ENCODE measurements at regions not wholly inside any gene's neighbourhood (a gene's known extent, or its start where the extent isn't known, plus 50 kb on each side); places are given as distances from the start of the nearest gene placed in this dataset.

DNA sequence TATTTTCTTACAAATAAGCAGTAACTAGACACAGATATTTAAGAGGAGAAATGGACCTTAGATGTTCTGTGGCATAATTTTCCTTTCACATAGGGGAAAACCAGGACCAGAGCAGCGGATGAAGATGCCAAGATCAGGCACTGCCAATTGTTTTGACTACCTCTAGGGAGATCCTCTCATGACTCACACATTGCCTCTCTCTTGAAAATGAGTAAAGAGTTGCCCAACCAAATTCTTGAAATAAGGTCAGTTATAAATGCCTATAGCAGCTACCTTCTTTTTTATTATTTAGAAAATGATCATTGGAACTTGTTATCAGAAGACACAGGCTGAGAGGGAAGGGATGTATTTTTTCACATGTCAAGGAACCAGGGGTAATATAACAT, 263.4 kb upstream of the PLEKHG7 start:
- Histone ChIP-seq H3K4me1 (ENCODE audit: insufficient read depth) (0 out of 2 replicates have a peak, but pooled peaks cover 3% of the 10 kb centered on the region), H3K27ac (ENCODE audit: low read depth) (no peak overlapping the region), H2AFZ (no peak overlapping the region), H3K4me2 (no peak overlapping the region), H3F3A (replicated peaks; ENCODE audit: low read depth) (no peaks in the 10 kb centered on the region), H3K4me3 (no peak overlapping the region), H3K36me3 (ENCODE audit: insufficient read depth) (no peaks in the 10 kb centered on the region), H3K27me3 (ENCODE audit: insufficient read depth) (no peaks in the 10 kb centered on the region), H3K9me2 (ENCODE audit: insufficient read depth) (peaks cover 14% of the 10 kb centered on the region; the same call in 1 of the 2 replicates), H3K79me2 (replicated peaks; ENCODE audit: insufficient read depth) (no peaks in the 10 kb centered on the region), H4K20me1 (replicated peaks; ENCODE audit: insufficient read depth) (no peaks in the 10 kb centered on the region)
- no peaks in the 10 kb centered on the region for H3K36me3 Mint-ChIP-seq (ENCODE audit: low read depth)
- no peak for DNase-seq (ENCODE audit: low spot score)
- no peaks in the 10 kb centered on the region for H3K27me3 Mint-ChIP-seq (ENCODE audit: insufficient read depth, low read depth, poor library complexity)
- no peak for ATAC-seq
- no peak overlapping the region for H3K4me3 Mint-ChIP-seq
- H3K27ac Mint-ChIP-seq = no peak overlapping the region
- H3K9me3 Mint-ChIP-seq = no peaks in the 10 kb centered on the region
- TF ChIP-seq, protein P1, sequence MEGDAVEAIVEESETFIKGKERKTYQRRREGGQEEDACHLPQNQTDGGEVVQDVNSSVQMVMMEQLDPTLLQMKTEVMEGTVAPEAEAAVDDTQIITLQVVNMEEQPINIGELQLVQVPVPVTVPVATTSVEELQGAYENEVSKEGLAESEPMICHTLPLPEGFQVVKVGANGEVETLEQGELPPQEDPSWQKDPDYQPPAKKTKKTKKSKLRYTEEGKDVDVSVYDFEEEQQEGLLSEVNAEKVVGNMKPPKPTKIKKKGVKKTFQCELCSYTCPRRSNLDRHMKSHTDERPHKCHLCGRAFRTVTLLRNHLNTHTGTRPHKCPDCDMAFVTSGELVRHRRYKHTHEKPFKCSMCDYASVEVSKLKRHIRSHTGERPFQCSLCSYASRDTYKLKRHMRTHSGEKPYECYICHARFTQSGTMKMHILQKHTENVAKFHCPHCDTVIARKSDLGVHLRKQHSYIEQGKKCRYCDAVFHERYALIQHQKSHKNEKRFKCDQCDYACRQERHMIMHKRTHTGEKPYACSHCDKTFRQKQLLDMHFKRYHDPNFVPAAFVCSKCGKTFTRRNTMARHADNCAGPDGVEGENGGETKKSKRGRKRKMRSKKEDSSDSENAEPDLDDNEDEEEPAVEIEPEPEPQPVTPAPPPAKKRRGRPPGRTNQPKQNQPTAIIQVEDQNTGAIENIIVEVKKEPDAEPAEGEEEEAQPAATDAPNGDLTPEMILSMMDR (conservative IDR thresholded peaks at IDR 0.05; ENCODE audit: low read depth in 2 of 2) = no peak
- TF ChIP-seq NANOG (IDR thresholded peaks at IDR 0.05; ENCODE audit: borderline replicate concordance) = no peak
- no peak for TF ChIP-seq CREB1 (CRISPR knock-in tag; IDR thresholded peaks at IDR 0.05; ENCODE audit: low read depth)
- TF ChIP-seq EZH2phosphoT487 (IDR thresholded peaks at IDR 0.05; ENCODE audit: unreplicated experiment) = no peak
- TF ChIP-seq, protein P2, sequence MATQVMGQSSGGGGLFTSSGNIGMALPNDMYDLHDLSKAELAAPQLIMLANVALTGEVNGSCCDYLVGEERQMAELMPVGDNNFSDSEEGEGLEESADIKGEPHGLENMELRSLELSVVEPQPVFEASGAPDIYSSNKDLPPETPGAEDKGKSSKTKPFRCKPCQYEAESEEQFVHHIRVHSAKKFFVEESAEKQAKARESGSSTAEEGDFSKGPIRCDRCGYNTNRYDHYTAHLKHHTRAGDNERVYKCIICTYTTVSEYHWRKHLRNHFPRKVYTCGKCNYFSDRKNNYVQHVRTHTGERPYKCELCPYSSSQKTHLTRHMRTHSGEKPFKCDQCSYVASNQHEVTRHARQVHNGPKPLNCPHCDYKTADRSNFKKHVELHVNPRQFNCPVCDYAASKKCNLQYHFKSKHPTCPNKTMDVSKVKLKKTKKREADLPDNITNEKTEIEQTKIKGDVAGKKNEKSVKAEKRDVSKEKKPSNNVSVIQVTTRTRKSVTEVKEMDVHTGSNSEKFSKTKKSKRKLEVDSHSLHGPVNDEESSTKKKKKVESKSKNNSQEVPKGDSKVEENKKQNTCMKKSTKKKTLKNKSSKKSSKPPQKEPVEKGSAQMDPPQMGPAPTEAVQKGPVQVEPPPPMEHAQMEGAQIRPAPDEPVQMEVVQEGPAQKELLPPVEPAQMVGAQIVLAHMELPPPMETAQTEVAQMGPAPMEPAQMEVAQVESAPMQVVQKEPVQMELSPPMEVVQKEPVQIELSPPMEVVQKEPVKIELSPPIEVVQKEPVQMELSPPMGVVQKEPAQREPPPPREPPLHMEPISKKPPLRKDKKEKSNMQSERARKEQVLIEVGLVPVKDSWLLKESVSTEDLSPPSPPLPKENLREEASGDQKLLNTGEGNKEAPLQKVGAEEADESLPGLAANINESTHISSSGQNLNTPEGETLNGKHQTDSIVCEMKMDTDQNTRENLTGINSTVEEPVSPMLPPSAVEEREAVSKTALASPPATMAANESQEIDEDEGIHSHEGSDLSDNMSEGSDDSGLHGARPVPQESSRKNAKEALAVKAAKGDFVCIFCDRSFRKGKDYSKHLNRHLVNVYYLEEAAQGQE (IDR thresholded peaks at IDR 0.05; ENCODE audit: unreplicated experiment) = no peak
- TF ChIP-seq ZNF114 (CRISPR knock-in tag; IDR thresholded peaks at IDR 0.05) = no peak
- TF ChIP-seq, protein P3, sequence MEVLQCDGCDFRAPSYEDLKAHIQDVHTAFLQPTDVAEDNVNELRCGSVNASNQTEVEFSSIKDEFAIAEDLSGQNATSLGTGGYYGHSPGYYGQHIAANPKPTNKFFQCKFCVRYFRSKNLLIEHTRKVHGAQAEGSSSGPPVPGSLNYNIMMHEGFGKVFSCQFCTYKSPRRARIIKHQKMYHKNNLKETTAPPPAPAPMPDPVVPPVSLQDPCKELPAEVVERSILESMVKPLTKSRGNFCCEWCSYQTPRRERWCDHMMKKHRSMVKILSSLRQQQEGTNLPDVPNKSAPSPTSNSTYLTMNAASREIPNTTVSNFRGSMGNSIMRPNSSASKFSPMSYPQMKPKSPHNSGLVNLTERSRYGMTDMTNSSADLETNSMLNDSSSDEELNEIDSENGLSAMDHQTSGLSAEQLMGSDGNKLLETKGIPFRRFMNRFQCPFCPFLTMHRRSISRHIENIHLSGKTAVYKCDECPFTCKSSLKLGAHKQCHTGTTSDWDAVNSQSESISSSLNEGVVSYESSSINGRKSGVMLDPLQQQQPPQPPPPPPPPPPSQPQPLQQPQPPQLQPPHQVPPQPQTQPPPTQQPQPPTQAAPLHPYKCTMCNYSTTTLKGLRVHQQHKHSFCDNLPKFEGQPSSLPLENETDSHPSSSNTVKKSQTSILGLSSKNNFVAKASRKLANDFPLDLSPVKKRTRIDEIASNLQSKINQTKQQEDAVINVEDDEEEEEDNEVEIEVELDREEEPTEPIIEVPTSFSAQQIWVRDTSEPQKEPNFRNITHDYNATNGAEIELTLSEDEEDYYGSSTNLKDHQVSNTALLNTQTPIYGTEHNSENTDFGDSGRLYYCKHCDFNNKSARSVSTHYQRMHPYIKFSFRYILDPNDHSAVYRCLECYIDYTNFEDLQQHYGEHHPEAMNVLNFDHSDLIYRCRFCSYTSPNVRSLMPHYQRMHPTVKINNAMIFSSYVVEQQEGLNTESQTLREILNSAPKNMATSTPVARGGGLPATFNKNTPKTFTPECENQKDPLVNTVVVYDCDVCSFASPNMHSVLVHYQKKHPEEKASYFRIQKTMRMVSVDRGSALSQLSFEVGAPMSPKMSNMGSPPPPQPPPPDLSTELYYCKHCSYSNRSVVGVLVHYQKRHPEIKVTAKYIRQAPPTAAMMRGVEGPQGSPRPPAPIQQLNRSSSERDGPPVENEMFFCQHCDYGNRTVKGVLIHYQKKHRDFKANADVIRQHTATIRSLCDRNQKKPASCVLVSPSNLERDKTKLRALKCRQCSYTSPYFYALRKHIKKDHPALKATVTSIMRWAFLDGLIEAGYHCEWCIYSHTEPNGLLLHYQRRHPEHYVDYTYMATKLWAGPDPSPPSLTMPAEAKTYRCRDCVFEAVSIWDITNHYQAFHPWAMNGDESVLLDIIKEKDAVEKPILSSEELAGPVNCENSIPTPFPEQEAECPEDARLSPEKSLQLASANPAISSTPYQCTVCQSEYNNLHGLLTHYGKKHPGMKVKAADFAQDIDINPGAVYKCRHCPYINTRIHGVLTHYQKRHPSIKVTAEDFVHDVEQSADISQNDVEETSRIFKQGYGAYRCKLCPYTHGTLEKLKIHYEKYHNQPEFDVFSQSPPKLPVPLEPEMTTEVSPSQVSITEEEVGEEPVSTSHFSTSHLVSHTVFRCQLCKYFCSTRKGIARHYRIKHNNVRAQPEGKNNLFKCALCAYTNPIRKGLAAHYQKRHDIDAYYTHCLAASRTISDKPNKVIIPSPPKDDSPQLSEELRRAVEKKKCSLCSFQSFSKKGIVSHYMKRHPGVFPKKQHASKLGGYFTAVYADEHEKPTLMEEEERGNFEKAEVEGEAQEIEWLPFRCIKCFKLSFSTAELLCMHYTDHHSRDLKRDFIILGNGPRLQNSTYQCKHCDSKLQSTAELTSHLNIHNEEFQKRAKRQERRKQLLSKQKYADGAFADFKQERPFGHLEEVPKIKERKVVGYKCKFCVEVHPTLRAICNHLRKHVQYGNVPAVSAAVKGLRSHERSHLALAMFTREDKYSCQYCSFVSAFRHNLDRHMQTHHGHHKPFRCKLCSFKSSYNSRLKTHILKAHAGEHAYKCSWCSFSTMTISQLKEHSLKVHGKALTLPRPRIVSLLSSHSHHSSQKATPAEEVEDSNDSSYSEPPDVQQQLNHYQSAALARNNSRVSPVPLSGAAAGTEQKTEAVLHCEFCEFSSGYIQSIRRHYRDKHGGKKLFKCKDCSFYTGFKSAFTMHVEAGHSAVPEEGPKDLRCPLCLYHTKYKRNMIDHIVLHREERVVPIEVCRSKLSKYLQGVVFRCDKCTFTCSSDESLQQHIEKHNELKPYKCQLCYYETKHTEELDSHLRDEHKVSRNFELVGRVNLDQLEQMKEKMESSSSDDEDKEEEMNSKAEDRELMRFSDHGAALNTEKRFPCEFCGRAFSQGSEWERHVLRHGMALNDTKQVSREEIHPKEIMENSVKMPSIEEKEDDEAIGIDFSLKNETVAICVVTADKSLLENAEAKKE (CRISPR knock-in tag; IDR thresholded peaks at IDR 0.05) = no peak
- no peak for TF ChIP-seq JUNB (IDR thresholded peaks at IDR 0.05; ENCODE audit: unreplicated experiment)
- TF ChIP-seq POLR2AphosphoS5 (IDR thresholded peaks at IDR 0.05; ENCODE audit: low read depth) = no peak
- TF ChIP-seq, protein P4, sequence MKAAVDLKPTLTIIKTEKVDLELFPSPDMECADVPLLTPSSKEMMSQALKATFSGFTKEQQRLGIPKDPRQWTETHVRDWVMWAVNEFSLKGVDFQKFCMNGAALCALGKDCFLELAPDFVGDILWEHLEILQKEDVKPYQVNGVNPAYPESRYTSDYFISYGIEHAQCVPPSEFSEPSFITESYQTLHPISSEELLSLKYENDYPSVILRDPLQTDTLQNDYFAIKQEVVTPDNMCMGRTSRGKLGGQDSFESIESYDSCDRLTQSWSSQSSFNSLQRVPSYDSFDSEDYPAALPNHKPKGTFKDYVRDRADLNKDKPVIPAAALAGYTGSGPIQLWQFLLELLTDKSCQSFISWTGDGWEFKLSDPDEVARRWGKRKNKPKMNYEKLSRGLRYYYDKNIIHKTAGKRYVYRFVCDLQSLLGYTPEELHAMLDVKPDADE (IDR thresholded peaks at IDR 0.05) = no peak
- TF ChIP-seq EZH2 (IDR thresholded peaks at IDR 0.05; ENCODE audit: low read depth, unreplicated experiment) = no peak
- no peak for TF ChIP-seq STAT1 (IDR thresholded peaks at IDR 0.05; ENCODE audit: unreplicated experiment)
- no peak for TF ChIP-seq ZNF331 (CRISPR knock-in tag; IDR thresholded peaks at IDR 0.05; ENCODE audit: low read depth)
- H3K4me1 Mint-ChIP-seq = peaks cover 7% of the 10 kb centered on the region

All from GM23338 (cell line).